DMS114 treated with DMSO at 0.1 percent for 48 hours (cell line): ENCODE measurements at regions not wholly inside any gene's neighbourhood (a gene's known extent, or its start where the extent isn't known, plus 50 kb on each side); places are given as distances from the start of the nearest gene placed in this dataset.
"Not testable (repeated sequence)": the region's sequence is repeated elsewhere in the genome, so short reads cannot be mapped to it uniquely, and the experiment has no call there.

Experiments
- DNase-seq: peaks from one replicate; lab custom pipeline; 2025; ENCODE audit not compliant: unreplicated experiment; lab: John Stamatoyannopoulos, UW

DNA sequence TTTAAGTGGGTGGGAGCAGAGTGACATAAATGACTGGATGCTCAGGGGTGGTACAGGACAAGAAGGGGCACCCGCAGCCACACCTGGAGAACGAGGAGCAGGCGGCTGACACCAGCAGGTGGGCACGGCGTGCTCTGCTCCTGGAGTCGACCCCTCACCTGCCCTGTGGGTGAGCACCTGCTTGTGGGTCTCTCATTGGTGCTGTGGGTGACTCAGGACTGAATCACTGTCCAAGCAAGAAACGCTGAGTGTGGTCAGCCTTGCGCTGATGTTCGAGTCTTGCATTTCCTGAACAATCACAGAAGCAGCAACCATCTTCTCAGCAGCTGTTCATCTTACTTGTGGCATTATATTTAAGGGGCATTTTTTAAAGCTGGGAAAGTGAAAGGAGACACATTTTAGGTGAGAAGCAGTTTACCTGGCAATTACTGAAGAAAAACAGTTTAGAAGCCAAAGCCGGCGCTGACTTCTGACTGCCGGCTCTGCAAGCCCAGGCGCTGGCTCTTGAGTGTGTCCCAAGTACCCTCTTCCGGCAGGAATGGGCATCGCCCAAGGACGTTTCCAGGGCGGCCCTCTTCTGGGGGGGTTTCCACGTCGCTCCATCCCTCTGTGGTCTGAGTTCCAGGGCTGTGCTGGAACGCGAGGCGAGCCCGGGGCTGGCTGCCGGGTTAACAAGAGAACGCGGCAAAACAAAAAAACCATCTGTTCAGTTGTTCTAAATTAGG lies 145.2 kb upstream of the PFKP start:
- DNase-seq = peak; percentile 66

- DNase-seq = no peak
Observed at GRCh38 chr10:2920637-2921036, 146.7 kb upstream of the PFKP start.

DNA sequence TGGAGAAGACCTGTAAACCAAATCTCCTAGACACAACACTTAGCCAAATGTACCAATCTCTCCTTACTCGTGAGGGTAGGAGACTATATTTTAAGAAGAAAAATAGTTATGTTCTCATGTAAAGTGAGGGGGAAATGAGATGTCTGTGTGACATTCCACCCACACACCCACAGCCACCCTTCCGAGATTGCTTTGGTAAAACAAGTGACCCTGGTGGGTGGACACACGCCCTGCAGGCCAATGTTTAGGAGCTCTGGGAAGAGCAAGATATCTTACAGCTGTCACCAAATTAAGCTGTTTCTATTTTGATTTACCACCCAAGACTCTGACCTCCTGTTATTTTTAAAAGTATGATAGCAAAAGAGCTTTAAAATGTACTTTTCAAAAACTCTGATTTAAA lies 147.2 kb upstream of the PFKP start:
- DNase-seq = no peak

- no peak for DNase-seq
Observed at GRCh38 chr10:2919016-2919415, 148.3 kb upstream of the PFKP start.

- DNase-seq = no peak
Observed at GRCh38 chr10:2918489-2918888, 148.9 kb upstream of the PFKP start.

- DNase-seq = no peak
Observed at GRCh38 chr10:2917926-2918325, 149.4 kb upstream of the PFKP start.

DNA sequence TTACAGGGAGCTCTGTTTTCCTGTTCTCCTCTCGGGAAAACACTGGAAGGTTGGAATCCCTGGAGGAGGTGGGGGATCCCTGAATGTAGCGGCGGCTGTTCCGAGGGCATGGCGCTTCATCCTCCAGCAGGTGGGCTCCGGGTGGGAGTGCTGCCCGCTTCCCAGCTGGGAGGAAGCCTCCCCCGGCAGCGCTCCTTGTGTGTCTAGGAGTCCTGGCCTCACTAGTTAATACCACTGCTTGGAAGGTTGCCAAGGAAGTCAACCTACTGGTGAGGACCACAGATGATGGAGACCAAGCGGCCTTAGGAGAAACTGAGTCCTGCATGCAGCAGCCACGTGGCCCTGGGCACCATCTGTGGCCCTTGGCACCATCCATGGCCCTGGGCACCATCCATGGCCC lies 151.9 kb upstream of the PFKP start:
- no peak for DNase-seq

DNA sequence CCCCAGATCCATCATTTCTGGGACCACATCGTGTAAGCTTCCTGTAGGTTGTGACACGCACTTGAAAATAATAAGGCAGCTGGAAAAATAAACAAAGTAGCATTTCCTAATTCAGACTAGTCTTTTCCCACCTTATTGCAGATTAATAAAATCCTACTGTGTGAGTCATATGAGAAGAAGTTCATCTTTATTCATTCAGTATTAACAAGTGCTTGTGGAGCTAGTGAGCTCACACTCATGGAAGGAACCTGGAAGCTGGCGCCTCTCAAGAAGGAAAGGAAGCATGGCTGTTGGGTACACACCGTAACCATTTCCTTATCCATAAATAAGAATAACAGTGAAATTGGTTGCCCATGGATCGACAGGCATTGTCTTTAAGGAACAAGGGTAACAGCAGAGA lies 152.6 kb upstream of the PFKP start:
- no peak for DNase-seq

- no peak for DNase-seq
Observed at GRCh38 chr10:2913474-2913873, 153.9 kb upstream of the PFKP start.

GRCh38 chr10:2910656-2911055 lies 156.7 kb upstream of the PFKP start:
- no peak for DNase-seq

- no peak for DNase-seq
Observed at GRCh38 chr10:2909921-2910320, 157.4 kb upstream of the PFKP start.

- DNase-seq = no peak
Observed at GRCh38 chr10:2908851-2909630, 158.3 kb upstream of the PFKP start.

- DNase-seq = no peak
Observed at GRCh38 chr10:2906974-2907373, 160.4 kb upstream of the PFKP start.

DNA sequence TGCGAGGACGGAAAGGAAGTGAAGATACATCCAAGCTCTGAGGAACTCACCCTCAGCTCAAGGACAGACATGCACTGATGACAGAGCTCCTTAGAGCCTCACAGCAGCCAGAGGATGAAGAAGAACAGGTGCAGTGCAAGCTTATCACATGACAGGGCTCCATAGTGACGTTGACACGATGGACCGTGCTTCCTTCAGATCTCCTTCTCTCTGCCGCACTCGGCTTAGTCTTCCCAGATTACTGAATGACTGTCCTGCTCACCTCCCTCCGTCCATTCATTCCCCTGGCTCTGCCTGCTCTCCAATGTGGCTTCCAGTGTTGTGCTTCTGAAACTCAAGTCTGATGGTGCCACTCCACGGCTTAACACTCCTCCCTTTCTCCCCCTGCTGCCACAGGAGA lies 161.5 kb upstream of the PFKP start:
- DNase-seq = no peak

DNA sequence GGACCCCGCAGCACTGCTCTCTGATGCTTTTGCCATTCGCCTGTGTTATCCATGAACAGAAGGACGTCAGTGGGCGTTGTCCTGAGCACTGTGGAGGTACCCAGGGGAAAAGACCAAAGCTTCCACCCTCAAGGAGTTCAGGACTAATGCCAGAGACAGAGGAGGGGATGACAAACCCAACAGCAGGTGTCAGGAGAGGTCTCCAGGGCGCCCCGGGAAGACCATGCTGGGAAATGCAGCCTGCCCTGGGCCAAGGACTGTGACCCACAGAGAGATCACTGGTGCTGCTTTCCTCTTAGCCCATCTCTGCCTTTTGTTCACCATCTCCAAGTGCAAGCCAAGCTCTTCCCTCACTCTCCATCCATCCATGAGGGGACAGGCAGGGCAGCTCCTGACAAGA lies 166.8 kb upstream of the PFKP start:
- DNase-seq = no peak

DNA sequence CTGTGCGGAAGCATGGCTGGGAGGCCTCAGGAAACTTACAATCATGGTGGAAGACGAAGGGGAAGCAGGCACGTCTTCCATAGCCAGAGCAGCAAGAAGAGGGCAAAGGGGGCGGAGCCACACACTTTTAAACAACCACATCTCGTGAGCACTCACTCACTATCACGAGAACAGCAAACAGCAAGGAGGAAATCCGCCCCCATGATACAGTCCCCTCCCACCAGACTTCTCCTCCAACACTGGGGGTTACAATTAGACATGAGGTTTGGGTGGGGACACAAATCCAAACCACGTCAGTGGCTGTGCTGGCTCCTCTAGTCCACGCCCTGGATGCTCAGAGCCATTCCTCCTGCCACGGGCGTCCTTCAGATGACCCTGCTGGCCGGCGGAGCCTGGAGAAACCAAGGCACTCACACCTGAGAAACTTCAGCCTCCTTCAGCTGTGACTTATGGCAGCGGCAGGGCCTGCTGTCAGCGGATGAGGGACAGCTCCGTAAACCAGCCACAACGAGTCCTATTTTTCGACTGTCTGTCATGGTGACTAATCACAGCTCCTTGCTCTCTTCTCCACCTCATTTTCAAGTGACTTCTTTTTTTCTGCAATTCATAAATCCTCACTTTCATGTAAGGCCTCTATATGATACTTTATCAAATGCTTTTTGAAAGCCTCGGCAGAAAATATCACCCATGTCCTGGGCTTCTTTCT lies 167.9 kb upstream of the PFKP start:
- no peak for DNase-seq

DNA sequence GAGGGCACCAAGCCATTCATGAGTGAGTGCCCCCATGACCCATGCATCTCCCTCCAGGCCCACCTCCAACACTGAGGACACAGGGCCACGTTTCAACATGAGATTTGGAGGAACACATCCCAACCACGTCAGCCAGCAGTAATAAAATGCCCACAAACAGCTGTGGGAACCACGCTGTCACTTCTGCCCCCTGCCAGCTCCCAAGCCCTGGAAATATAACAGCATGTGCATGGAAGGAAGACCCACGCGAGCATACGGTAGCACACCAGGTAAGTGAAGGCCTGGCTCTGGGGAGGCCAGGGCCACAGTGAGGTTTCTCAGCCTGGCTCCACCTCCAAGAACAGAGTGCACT lies 168.9 kb upstream of the PFKP start:
- DNase-seq = no peak

GRCh38 chr10:2897619-2898508 lies 169.5 kb upstream of the PFKP start:
- DNase-seq = no peak

DNA sequence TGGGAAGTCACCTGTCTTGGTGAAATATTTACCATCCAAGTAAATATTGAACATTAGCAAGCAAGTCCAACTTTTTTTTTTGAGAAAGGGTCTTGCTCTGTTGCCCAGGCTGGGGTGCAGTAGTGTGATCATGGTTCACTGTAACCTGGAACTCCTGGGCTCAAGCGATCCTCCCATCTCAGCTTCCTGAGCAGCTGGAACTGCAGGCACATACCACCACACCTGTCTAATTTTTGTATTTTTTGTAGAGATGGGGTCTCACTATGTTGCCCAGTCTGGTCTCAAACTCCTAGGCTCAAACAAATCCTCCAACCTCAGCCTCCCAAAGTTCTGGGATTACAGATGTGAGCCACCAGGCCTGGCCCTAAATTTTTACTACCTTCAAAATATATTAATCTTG lies 171.0 kb upstream of the PFKP start:
- DNase-seq = not testable (repeated sequence)

DNA sequence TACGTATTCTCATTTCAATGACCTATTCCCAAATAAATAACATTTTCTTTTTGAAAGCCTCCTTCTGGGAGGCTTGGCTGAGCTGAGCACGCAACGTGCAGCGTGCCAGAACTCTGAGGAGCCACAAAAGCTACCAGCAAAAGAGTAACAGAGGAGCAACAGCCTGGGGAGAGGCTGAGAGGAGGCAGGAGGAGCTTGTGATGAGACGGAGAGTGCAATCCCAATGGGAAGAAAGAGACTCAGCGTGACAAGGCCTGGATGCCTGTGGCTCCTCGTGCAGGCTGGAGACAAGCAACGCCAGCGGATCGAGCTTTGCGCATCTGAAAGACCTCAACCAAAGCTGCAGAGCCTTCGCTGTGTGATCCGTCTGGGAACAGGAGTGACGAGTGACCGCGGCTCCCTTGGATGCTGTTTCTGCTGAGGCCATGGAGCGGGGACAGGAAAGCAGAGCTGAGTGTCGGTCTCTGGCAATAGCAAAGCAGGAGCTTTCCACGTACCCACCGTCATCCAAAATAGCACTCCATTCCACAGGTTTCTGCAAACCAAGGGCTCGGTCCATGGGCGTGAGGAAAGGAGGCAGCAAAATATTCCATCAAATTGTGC lies 171.7 kb upstream of the PFKP start:
- DNase-seq = no peak

DNA sequence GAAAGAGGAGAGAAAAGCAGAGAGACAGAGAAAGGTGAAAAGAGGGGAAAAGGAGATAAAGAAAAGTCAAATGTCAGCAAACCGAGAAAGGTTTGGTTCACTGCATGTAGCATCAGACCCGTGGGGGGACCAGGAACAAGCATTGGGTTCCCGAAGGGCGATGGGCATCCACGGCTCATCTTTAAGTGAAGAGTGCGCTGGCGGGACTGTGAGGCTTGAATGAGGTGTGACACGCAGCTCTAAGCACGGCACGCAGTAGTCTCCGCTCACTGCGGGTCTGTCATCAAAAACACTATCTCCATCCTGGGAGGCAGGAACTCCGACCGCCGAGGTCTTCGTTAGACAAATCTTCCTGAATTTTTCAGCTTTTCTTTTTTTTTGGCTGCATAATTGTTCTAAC lies 173.4 kb upstream of the PFKP start:
- DNase-seq = no peak
